GM23338 (cell line): ENCODE measurements at regions not wholly inside any gene's neighbourhood (a gene's known extent, or its start where the extent isn't known, plus 50 kb on each side); places are given as distances from the start of the nearest gene placed in this dataset.

Experiments
- ATAC-seq: fragments of 200-7000 bp; cut with Tn5 transposase; 3 replicates; pipeline ENCODE4 v1.9.1; 2020
- DNase-seq: peaks from one replicate; pipeline ENCODE4 v3.0.0-alpha.2; 2015; ENCODE audit warnings: low spot score
- H2AFZ ChIP-seq: fragments of 200-600 bp; sonication (generic); 2 replicates; pipeline ENCODE4 v1.8.0; 2016; ENCODE audit warnings: antibody characterized with exemption, mild to moderate bottlenecking, moderate library complexity
- H3F3A ChIP-seq: fragments of 200-600 bp; sonication (generic); replicated peaks from 2 replicates; pipeline ENCODE4 v1.8.0; 2017; ENCODE audit warnings: antibody characterized with exemption, mixed run types, low read depth
- H3K27ac ChIP-seq: fragments of 200-600 bp; sonication (generic); 2 replicates; pipeline ENCODE4 v1.6.1; 2016; ENCODE audit warnings: low read depth
- H3K27me3 ChIP-seq: fragments of 200-600 bp; sonication (generic); 2 replicates; pipeline ENCODE4 v1.8.0; 2016; ENCODE audit warnings: mild to moderate bottlenecking, mixed run types, moderate library complexity; ENCODE audit not compliant: insufficient read depth
- H3K36me3 ChIP-seq: fragments of 200-600 bp; sonication (generic); 2 replicates; pipeline ENCODE4 v1.8.0; 2016; ENCODE audit warnings: mild to moderate bottlenecking; ENCODE audit not compliant: insufficient read depth
- H3K4me1 ChIP-seq: fragments of 200-600 bp; sonication (generic); 2 replicates; pipeline ENCODE4 v1.8.0; 2016; ENCODE audit warnings: mild to moderate bottlenecking, moderate library complexity; ENCODE audit not compliant: insufficient read depth
- H3K4me2 ChIP-seq: fragments of 200-600 bp; sonication (generic); 2 replicates; pipeline ENCODE4 v1.7.1; 2017; ENCODE audit warnings: mixed run types
- H3K4me3 ChIP-seq: fragments of 200-600 bp; sonication (generic); 2 replicates; pipeline ENCODE4 v1.6.1; 2016; ENCODE audit warnings: mixed run types
- H3K79me2 ChIP-seq: fragments of 200-600 bp; sonication (generic); replicated peaks from 2 replicates; pipeline ENCODE4 v1.8.0; 2017; ENCODE audit warnings: mild to moderate bottlenecking; ENCODE audit not compliant: insufficient read depth
- H3K9me2 ChIP-seq: fragments of 200-600 bp; sonication (generic); 2 replicates; pipeline ENCODE4 v1.8.0; 2017; ENCODE audit not compliant: insufficient read depth
- H4K20me1 ChIP-seq: fragments of 200-600 bp; sonication (generic); replicated peaks from 2 replicates; pipeline ENCODE4 v1.8.0; 2017; ENCODE audit warnings: mild to moderate bottlenecking; ENCODE audit not compliant: insufficient read depth
- H3K27ac Mint-ChIP-seq: 2 replicates; pipeline ENCODE4 v1.8.0; 2020; ENCODE audit warnings: inconsistent platforms, mild to moderate bottlenecking, moderate library complexity, mixed read lengths
- H3K27me3 Mint-ChIP-seq: 3 replicates; pipeline ENCODE4 v1.8.0; 2022; ENCODE audit warnings: low read depth, mild to moderate bottlenecking, moderate library complexity, mixed read lengths, inconsistent platforms; ENCODE audit not compliant: insufficient read depth, poor library complexity
- H3K36me3 Mint-ChIP-seq: 3 replicates; pipeline ENCODE4 v1.8.0; 2021; ENCODE audit warnings: low read depth, mild to moderate bottlenecking, inconsistent platforms, moderate library complexity, mixed read lengths
- H3K4me1 Mint-ChIP-seq: 3 replicates; pipeline ENCODE4 v1.8.0; 2020; ENCODE audit warnings: mild to moderate bottlenecking, inconsistent platforms, mixed read lengths
- H3K4me3 Mint-ChIP-seq: 3 replicates; pipeline ENCODE4 v1.8.0; 2021; ENCODE audit warnings: moderate library complexity, mild to moderate bottlenecking, inconsistent platforms, mixed read lengths
- H3K9me3 Mint-ChIP-seq: 3 replicates; pipeline ENCODE4 v1.8.0; 2020; ENCODE audit warnings: moderate library complexity, mild to moderate bottlenecking, inconsistent platforms, mixed read lengths
- CREB1 ChIP-seq: fragments of 250-450 bp; sonication (Bioruptor Pico); IDR thresholded peaks from 2 replicates; pipeline ENCODE4 v1.5.0; 2020; ENCODE audit warnings: low read depth, mild to moderate bottlenecking, moderate library complexity
- EZH2phosphoT487 ChIP-seq: fragments of 200-600 bp; sonication (generic); IDR thresholded peaks from one replicate; pipeline ENCODE4 v1.8.1; 2018; ENCODE audit warnings: antibody characterized with exemption; ENCODE audit not compliant: unreplicated experiment
- JUNB ChIP-seq: IDR thresholded peaks from one replicate; pipeline ENCODE4 v1.6.1; 2016; ENCODE audit warnings: antibody characterized with exemption; ENCODE audit not compliant: unreplicated experiment
- POLR2AphosphoS5 ChIP-seq: IDR thresholded peaks from 2 replicates; pipeline ENCODE4 v1.6.1; 2016; ENCODE audit warnings: antibody characterized with exemption, low read depth
- ZNF331 ChIP-seq: fragments of 250-450 bp; sonication (Bioruptor Pico); IDR thresholded peaks from 2 replicates; pipeline ENCODE4 v1.5.0; 2020; ENCODE audit warnings: low read depth, mild to moderate bottlenecking, moderate library complexity
- TF ChIP-seq, protein P1 (sequence below): IDR thresholded peaks from one replicate; pipeline ENCODE4 v1.6.1; 2018; ENCODE audit warnings: antibody characterized with exemption; ENCODE audit not compliant: unreplicated experiment
- TF ChIP-seq, protein P2 (sequence below): IDR thresholded peaks from 2 replicates; pipeline ENCODE4 v1.6.1; 2016; ENCODE audit warnings: antibody characterized with exemption
- TF ChIP-seq, protein P3 (sequence below): fragments of 250-450 bp; sonication (Bioruptor Pico); IDR thresholded peaks from 2 replicates; pipeline ENCODE4 v1.5.0; 2020; ENCODE audit warnings: mild to moderate bottlenecking, moderate library complexity

DNA sequence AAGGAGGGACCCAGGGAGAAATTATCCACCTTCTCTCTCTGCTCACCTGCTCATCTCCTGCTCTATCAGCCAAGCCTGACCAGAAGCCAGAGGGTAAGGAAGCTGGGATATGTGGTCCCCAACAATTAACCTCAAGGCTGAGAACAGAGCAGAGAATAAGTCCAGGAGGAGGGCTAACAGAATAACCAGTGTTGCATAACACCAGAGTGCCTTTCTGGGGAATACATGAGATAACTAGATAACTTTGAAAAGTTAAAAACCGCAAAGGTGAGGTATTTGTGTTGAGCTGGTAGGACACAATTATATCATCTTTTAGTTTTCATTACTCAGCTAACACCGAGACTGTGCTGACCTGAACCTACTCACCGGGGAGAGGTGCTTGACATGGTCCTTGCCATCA lies 180.8 kb downstream of the SALL1 start:
- ATAC-seq: no peak
- Mint-ChIP-seq H3K27ac (no peak overlapping the region), H3K9me3 (peaks cover 5% of the 10 kb centered on the region), H3K27me3 (peaks cover 2% of the 10 kb centered on the region), H3K36me3 (no peaks in the 10 kb centered on the region), H3K4me1 (no peaks in the 10 kb centered on the region), H3K4me3 (no peak overlapping the region)
- Histone ChIP-seq H3K4me2 (no peak overlapping the region), H3K4me1 (no peaks in the 10 kb centered on the region), H3K79me2 (no peaks in the 10 kb centered on the region), H4K20me1 (no peaks in the 10 kb centered on the region), H3K9me2 (peaks cover 9% of the 10 kb centered on the region; the same call in 1 of the 2 replicates), H3K27ac (no peak overlapping the region), H3K4me3 (no peak overlapping the region), H3F3A (no peaks in the 10 kb centered on the region), H3K36me3 (no peaks in the 10 kb centered on the region), H2AFZ (no peak overlapping the region), H3K27me3 (no peaks in the 10 kb centered on the region)
- TF ChIP-seq, protein P1, sequence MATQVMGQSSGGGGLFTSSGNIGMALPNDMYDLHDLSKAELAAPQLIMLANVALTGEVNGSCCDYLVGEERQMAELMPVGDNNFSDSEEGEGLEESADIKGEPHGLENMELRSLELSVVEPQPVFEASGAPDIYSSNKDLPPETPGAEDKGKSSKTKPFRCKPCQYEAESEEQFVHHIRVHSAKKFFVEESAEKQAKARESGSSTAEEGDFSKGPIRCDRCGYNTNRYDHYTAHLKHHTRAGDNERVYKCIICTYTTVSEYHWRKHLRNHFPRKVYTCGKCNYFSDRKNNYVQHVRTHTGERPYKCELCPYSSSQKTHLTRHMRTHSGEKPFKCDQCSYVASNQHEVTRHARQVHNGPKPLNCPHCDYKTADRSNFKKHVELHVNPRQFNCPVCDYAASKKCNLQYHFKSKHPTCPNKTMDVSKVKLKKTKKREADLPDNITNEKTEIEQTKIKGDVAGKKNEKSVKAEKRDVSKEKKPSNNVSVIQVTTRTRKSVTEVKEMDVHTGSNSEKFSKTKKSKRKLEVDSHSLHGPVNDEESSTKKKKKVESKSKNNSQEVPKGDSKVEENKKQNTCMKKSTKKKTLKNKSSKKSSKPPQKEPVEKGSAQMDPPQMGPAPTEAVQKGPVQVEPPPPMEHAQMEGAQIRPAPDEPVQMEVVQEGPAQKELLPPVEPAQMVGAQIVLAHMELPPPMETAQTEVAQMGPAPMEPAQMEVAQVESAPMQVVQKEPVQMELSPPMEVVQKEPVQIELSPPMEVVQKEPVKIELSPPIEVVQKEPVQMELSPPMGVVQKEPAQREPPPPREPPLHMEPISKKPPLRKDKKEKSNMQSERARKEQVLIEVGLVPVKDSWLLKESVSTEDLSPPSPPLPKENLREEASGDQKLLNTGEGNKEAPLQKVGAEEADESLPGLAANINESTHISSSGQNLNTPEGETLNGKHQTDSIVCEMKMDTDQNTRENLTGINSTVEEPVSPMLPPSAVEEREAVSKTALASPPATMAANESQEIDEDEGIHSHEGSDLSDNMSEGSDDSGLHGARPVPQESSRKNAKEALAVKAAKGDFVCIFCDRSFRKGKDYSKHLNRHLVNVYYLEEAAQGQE: no peak
- TF ChIP-seq JUNB (no peak), EZH2phosphoT487 (no peak), ZNF331 (no peak), CREB1 (CRISPR knock-in tag) (no peak), POLR2AphosphoS5 (no peak)
- TF ChIP-seq, protein P2, sequence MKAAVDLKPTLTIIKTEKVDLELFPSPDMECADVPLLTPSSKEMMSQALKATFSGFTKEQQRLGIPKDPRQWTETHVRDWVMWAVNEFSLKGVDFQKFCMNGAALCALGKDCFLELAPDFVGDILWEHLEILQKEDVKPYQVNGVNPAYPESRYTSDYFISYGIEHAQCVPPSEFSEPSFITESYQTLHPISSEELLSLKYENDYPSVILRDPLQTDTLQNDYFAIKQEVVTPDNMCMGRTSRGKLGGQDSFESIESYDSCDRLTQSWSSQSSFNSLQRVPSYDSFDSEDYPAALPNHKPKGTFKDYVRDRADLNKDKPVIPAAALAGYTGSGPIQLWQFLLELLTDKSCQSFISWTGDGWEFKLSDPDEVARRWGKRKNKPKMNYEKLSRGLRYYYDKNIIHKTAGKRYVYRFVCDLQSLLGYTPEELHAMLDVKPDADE: no peak
- TF ChIP-seq, protein P3, sequence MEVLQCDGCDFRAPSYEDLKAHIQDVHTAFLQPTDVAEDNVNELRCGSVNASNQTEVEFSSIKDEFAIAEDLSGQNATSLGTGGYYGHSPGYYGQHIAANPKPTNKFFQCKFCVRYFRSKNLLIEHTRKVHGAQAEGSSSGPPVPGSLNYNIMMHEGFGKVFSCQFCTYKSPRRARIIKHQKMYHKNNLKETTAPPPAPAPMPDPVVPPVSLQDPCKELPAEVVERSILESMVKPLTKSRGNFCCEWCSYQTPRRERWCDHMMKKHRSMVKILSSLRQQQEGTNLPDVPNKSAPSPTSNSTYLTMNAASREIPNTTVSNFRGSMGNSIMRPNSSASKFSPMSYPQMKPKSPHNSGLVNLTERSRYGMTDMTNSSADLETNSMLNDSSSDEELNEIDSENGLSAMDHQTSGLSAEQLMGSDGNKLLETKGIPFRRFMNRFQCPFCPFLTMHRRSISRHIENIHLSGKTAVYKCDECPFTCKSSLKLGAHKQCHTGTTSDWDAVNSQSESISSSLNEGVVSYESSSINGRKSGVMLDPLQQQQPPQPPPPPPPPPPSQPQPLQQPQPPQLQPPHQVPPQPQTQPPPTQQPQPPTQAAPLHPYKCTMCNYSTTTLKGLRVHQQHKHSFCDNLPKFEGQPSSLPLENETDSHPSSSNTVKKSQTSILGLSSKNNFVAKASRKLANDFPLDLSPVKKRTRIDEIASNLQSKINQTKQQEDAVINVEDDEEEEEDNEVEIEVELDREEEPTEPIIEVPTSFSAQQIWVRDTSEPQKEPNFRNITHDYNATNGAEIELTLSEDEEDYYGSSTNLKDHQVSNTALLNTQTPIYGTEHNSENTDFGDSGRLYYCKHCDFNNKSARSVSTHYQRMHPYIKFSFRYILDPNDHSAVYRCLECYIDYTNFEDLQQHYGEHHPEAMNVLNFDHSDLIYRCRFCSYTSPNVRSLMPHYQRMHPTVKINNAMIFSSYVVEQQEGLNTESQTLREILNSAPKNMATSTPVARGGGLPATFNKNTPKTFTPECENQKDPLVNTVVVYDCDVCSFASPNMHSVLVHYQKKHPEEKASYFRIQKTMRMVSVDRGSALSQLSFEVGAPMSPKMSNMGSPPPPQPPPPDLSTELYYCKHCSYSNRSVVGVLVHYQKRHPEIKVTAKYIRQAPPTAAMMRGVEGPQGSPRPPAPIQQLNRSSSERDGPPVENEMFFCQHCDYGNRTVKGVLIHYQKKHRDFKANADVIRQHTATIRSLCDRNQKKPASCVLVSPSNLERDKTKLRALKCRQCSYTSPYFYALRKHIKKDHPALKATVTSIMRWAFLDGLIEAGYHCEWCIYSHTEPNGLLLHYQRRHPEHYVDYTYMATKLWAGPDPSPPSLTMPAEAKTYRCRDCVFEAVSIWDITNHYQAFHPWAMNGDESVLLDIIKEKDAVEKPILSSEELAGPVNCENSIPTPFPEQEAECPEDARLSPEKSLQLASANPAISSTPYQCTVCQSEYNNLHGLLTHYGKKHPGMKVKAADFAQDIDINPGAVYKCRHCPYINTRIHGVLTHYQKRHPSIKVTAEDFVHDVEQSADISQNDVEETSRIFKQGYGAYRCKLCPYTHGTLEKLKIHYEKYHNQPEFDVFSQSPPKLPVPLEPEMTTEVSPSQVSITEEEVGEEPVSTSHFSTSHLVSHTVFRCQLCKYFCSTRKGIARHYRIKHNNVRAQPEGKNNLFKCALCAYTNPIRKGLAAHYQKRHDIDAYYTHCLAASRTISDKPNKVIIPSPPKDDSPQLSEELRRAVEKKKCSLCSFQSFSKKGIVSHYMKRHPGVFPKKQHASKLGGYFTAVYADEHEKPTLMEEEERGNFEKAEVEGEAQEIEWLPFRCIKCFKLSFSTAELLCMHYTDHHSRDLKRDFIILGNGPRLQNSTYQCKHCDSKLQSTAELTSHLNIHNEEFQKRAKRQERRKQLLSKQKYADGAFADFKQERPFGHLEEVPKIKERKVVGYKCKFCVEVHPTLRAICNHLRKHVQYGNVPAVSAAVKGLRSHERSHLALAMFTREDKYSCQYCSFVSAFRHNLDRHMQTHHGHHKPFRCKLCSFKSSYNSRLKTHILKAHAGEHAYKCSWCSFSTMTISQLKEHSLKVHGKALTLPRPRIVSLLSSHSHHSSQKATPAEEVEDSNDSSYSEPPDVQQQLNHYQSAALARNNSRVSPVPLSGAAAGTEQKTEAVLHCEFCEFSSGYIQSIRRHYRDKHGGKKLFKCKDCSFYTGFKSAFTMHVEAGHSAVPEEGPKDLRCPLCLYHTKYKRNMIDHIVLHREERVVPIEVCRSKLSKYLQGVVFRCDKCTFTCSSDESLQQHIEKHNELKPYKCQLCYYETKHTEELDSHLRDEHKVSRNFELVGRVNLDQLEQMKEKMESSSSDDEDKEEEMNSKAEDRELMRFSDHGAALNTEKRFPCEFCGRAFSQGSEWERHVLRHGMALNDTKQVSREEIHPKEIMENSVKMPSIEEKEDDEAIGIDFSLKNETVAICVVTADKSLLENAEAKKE: no peak
- DNase-seq: no peak
